NCI-H2029 treated with DMSO at 0.1 percent for 48 hours (cell line): ENCODE measurements at regions not wholly inside any gene's neighbourhood (a gene's known extent, or its start where the extent isn't known, plus 50 kb on each side); places are given as distances from the start of the nearest gene placed in this dataset.
"Not testable (repeated sequence)": the region's sequence is repeated elsewhere in the genome, so short reads cannot be mapped to it uniquely, and the experiment has no call there.

Experiments
- DNase-seq: peaks from one replicate; lab custom pipeline; 2025; lab: John Stamatoyannopoulos, UW

DNA sequence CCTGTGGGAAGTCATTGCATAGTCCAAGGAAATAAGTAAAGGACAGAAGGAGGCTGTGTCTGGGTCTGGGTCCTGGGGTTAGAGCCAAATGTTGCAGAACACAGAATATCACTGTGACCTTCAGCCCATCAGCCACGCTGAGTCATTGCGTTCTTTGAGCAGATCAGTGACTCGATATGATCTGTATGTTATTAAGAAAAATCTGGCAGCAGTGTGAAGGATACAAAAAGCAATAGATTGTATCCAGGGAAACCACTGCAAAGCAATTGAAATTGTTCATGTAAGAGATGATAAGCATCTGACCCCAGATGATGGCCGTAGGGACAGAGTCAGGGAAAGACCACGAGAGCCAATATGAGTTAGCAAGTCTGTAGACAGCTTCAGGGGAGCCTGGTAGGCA lies 1575.1 kb upstream of the SLC10A2 start:
- no peak for DNase-seq

DNA sequence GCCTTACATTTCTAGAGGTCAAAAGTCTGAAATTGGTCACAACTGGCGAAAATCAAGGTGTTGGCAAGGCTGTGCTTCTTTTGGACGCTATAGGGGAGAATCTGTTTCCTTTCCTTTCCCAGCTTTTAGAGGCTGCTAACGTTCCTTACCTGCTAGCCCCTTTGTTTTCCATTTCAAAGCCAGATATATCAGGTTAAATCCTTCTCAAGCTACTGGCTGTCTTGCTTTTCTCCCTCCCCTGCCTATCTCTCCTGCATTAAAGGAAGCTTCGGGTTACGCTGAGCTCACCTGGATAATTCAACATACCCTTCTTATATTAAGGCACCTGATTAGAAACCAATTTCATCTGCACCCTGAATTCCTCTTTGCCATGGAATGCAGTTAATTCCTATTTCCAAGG lies 1569.7 kb upstream of the SLC10A2 start:
- no peak for DNase-seq

DNA sequence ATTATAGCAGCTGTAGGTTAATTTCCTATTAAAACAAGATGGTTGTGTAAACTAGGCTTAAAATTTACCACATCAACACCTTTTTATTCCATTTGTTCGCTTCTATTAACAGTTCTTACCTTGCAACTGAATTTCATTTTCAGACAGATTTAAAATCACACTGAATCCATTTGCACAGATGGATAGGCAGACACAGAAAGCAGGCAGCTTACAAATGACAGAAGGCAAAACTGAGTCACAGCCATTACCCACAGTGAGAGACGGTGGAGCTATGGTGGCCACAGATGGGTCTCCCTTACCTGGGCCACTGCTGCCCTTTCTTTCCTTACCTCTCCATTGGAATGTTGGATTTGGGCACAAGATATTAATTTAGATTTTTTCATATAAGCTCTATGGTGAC lies 1567.8 kb upstream of the SLC10A2 start:
- no peak for DNase-seq

DNA sequence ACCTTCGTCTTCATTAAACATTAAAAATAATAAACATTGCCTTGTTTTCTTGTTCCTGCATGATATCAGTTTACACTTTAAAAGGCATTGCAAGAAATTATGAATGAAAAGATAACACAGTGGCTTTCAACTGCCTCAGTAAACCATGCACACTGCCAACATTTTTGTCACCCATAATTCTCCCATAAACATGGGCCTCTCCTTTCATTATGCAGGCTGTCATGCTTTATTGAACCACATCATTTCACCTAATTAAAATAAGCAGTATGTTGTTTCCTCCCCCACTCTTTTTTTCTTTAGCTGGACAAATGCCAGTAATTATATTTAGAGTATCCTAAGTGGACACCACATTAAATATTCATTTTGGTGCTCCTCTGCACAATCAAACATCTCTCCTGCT lies 1566.5 kb upstream of the SLC10A2 start:
- DNase-seq, result no peak

DNA sequence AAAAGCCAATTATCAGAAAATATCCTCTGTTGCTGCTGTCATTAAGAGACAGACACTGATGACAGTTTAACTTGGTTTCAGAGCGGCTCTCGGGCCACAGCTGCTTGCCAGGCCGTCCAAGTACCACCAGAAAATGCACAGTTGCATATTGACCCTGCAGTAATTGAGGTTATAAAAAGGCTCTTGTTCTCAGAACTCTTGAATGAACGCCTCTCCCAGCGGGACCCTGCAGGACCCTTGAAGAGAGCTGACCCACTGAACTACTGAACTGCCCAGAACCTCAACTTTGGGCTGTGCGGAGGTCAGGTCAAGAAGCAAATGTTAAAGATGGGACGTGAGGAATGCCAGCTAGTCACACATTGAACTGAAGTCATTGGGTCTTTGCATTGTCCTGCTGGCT lies 1559.0 kb upstream of the SLC10A2 start:
- DNase-seq, result no peak

DNA sequence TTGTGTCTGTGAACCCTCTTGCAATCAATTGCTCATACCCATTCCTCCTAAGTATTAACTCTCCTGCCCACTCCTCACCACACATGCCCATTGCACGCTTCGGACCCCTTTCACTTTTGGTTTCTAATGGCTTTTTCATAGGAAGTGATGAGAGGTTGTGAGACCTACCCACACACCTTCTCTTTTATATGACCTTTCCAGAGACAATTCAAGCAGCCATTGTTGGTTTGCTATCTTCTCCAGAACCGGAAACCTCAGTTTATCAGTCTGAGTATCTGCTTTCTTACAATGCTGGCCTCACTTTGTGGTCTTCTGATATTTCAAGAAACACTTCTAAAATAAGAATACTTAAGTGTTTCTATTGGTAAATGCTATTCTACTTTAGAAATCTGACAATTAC lies 1550.8 kb upstream of the SLC10A2 start:
- no peak for DNase-seq

DNA sequence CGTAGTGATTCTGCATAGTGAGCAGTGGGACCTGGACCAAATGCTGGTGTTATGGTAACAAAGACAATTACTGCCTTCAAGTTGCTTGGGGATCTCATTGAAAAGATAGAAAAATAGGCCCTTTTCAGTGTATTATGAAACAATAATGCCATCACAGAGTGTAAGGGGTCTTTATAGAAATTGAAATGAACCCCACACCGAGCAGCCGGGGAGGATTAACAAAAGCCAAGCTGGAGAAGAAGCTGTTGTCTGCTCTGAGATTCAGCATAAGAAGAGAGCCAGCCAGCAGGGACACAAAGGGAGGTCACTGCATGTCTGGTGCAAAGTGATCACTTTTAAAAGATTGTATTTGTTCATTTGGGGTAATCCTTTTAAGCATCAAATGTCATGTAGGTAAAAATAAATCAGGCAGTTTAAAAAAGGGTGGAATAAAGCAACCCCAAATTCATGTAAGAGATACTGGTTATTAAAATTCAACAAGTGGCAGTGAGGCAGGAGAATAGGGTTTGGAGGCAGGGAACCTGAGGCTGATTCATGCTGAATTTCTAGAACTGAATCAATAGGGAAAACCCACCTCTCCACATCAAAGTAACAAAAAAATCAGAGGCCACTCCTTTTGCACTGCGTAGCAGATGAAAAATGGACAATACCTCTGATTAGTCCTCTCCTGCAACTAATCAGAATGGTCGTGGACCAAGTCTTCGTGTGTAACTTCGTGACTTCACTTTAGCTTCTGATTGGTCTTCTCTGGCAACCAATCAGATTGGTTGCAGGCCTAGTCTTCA lies 1548.3 kb upstream of the SLC10A2 start:
- no peak for DNase-seq

DNA sequence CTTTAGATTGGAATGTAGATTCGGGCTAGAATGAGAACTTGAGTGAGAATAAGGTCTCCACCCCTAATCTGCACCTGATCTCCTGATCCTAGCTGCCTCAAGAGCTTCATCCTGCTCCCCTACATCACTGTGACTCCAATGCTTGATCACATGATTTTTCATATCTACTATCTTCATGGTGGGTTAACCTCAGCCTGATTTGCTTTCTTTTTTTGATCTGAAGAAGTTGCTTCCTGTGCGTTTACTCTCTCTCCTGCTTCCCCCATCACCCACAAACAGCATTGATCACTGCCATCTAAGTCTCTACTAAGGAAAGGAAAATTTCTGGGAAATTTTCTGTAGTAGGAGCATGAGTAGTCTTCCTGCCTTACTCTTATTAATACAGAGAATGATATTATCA lies 1542.1 kb upstream of the SLC10A2 start:
- no peak for DNase-seq

DNA sequence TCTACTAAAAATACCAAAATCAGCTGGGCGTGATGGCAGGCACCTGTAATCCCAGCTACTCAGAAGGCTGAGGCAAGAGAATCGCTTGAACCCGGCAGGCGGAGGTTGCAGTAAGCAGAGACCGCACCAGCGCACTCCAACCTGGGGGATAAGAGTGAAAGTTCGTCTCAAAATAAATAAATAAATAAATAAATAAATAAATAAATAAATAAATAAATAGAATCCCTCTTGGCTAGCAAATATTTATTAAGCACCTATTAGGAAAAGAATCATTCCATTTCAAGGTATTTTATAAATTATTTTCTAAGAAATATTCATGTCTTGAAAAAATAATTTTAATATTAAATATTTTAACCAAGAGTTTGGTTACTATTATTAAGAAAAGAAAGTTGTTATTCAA lies 1539.2 kb upstream of the SLC10A2 start:
- DNase-seq, result not testable (repeated sequence)

DNA sequence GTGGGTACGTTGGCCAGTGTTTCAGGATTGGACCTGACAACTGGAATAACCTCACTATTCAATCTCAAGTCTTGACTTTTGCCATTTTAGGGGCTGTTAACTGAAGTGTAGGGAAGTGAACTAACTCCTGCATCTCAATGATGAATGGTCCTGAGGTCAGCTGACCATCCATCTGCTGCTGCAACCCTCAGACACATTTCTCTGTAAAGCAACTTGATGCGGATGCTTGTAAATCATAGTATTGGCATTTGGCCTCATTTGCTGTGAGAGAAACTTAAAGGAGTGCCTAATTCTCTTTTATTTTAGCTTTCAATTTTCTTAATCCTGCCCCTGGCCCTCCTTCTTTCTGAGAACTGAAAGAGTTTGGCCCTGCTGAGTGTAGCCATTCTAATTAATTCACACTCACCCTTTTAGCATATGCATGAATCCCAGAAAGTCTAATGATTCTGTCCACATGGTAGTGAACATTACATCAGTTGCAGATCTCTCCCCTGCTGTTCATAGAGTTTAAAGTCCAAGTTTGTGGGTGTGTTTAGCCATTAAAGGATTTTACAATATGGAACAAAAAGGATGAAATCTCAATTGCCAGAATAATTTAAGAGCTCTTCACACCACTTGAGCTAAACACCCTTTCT lies 1531.4 kb upstream of the SLC10A2 start:
- DNase-seq, result no peak

DNA sequence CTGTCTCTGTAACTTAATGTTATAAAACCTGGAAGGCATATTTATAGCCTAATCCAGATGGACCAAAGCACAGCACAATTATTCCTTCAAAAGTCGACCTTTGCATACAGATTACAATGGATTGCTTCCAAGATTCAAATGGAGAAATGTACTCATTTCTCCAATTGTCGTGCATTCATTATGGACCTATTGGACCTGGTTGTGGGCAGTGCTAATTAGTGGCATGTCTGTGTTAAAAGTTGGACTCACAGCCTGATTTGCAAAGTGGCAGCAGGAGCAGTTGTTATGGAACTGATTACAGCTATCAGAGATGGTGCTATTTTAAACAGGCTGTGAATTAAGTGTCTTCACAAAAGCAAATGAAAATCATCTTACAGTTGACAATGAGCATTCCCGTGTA lies 1529.3 kb upstream of the SLC10A2 start:
- DNase-seq, result no peak

DNA sequence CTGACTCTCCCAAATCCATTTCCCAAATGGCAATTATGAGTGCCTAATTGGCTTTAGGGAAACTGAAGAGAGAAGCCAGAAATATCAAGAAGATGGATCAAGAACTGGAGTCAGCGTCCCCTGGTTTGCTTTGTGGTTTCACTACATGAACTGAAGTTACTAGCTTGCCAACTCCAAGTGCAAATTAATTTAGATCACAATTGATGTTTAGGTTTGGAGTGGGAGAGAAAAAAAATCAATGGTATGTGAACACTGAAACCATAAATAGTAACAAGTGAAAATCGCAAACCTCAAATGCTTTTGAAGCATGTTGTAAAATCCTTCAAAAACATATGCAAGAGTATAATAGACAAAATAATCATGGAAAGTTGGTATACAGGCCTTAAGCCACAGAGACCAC lies 1528.6 kb upstream of the SLC10A2 start:
- no peak for DNase-seq

DNA sequence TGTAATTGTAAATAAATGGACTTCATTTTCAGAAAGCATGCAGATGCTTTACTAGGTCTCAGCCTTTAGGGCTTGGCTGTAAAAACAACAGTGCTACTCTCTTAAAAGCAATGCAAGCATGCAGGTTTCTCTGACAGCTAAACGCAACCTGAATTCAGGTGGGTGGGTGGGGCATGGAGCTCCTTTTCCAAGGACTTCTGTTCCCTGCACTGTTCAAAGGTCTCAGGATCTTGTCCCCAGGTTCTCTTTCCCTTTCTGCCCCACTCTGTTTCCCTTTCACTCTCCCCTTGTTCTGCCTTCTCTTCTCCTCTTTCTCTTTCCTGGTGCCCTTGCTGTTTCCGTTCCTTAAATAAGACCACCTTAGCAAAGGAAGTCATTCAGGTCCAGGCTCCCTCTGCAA lies 1527.5 kb upstream of the SLC10A2 start:
- DNase-seq, result no peak

DNA sequence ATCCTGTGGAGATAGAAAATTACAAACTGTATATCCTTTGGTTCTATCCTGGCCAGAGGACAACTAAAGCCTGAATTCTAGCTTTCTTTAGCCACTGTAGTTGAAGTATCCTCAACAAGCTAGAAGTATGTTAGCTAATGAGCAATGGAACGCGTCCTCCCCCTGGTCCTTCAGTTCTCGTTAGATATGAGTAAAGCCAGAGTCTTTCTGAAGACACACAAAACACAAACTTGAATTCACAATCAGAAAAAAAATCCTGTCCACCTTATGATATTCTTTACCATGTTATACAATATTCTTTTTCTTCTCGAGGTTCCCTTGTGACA lies 1527.0 kb upstream of the SLC10A2 start:
- no peak for DNase-seq

DNA sequence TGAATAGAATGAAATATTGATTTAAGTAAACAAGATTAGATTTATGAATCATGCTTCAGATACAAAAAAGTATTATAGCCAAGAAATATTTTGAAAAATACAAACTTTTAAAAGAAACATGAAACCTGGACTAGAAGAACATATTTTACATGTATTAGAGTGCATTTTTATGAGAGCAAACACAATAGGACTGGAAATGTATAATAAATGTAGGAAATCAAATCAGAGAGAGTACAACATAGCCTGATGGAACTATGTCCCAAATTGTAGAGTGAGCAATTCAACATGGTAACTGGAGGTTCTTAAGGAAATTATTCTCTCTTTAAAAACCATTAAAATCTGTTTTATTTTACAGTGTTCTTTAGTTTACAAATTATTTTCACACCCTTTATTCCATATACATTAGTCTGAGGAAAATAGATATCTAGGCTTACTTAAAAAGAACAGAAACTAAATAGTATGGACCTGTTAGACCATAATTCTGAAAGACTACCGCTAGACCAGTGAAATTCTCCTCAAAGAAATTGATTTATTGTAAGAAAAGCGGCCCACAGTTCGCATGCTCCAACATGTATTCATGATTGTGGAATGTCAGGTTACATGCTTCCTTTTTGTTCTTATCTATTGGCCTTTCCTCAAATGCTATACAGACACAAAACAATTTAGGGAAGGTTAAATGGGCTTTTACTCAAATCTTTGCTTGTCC lies 1526.5 kb upstream of the SLC10A2 start:
- DNase-seq, result no peak

DNA sequence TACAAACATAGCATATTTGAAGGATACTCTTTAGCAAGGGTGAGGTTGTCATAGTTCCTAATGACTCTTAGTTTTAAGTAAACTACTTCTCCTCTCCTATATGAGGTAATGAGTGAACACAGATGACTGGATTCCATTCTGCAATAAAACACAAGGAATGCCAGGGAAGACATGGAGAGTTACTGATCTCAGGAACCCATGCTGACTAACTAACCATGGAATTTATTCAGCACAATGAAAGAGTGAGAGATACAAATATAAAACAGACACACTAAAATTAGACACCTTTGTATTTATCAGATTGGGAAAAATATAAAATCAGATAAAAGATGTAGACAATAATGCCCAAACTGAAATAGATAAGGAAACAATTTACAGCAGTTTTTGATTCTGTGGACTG lies 1525.9 kb upstream of the SLC10A2 start:
- no peak for DNase-seq

DNA sequence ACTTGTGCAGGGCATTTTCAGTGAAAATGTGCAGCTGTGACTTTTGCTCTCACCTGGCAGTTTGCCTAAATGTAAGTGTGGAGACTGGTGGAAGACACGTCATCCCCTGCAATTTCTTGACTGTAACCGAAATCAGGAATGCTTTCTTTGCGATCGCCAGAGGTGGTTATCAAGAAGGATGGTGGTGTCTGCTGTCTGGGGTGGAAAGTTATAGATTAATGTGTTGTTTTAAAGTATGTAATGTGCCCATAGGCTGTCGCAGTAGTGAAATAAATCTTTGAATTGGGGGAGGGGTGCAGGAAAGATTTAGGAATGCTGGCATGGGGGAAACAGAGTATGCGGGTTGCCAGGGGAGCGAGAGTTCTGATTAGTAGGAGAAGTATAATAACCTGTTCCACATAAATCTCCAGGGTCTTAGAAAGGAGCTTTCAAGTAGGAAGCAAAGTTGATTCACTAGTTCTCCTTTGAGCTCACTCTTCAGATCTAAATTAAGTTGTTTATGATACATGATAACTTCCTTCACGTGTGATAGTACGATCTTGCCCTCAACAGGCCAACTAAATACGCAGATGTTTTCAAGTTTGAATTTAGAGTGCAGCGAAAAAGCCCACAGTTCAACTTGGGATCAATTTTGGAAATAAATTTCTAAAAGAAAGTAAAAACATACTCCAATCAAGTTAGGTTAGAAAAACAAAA lies 1520.0 kb upstream of the SLC10A2 start:
- DNase-seq, result no peak

DNA sequence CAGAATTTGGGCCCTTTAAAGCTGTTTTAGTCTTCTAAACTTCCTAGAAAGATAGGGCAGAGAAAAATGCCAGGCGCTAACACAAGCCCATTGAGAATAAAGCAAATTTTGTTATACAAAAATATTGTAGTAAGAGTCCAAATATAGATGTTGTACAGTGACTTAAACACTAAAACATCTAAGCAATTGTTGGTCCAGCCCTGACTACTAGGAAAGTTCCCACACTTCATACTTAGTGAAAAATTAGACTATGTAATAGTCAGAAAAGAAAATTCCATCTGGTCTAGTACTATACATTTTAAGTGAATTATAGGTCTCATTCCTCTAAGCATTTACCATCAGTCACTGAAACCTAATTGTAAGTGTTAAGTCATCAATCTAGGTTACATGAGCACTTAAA lies 1518.3 kb upstream of the SLC10A2 start:
- no peak for DNase-seq

DNA sequence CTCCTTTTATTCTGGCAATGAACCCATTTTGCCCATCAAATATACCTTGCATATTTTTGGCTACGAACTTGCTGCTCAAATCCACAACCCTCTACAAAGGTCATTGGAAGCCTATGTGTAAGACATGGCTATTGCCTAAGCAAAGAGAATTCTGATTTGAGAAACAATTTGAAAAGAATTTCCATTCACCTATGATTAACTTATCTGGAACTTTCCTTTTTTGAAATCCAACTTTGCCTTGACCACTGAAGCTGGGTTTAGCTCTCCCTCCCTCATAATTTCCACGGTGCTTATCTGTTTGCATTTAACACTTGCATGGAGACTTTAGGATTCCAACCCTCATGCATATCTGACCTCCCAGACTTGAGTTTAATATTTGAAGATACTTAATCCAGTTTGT lies 1514.7 kb upstream of the SLC10A2 start:
- DNase-seq, result no peak

DNA sequence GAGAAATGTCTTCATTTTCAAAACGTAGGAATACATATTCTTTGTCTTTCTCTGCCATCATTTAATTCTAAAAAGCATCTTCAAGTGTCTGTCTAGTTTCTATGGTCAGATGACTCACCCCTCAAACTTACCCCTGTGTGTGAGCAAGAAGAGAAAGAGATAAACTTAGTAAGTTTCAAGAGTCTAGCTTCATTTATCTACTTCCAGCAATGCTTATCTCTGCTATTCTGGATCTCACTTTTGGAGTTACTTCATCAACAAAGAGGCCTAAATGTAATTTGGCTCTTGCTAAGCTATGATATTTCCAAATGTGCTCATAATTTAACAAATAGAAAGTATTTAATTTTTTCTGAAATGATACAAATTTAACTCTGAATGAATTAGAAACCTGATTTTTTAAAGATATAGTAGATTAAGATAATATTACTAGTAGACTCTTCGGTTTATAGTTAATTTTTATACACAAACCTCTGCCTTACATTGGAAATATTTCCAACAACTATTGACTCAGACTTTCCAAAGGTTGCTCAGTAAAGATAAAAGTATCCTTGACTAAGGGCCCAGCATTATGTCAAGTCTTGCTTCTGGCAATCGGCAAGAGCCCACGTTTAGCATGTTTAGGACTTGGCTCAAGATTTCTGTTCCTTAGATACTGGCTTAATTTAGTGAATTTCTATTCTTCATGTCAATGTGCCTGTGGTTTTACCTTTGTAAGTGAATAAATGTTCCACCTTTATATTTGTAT lies 1511.0 kb upstream of the SLC10A2 start:
- no peak for DNase-seq

DNA sequence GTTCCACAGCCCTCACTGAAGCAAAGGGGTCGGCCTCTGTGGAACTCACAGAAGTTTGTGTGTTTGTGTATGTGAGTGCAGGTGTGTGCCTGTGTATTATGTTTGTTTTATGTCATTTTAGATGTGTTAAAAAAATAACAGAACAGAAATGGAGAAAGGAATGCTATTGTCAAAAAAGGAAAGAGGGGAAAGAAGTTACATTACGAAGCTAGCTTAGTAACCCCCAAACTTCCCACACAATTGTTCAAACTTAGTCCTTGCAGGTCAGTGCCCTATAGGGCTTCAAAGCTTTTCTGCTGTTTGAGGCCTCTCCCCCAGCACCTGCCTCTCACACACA lies 1505.6 kb upstream of the SLC10A2 start:
- DNase-seq, result no peak

DNA sequence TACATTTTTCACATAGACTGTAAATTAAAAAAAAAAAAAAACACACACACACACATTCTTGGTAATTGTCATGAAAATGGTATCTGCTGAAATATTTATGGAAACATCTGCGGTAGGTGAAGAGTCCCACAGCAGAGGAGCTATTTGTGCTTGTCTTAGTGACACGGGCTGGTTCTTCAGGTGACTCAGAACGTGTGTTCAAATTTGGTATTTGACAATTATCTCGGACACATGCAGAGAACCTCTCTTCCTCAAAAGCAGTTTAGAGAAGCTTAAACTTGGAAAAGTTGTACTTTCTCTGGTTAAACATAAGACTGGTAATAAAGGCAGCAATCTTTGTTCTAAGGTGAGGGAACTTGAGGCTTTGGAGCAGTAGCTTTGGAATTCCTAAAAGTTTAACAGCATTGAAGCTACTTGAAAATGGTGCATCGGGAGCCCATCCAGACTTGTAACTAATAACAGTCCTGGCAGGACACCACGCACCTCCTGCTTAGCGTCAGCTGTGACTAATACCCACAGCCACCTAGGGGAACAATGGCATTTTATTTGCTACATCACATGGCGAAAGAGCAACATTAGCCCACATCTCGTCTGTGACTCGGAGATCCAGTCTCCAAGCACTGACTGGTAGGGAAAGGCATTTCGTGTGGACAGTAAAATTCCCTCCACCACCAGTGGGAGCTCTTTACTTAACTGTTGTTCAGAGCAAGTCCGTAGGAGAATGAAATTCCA lies 1505.1 kb upstream of the SLC10A2 start:
- no peak for DNase-seq
